A673 (cell line): ENCODE measurements at regions not wholly inside any gene's neighbourhood (a gene's known extent, or its start where the extent isn't known, plus 50 kb on each side); places are given as distances from the start of the nearest gene placed in this dataset.

Source experiments
- EZH2 ChIP-seq: fragments of 200-600 bp; sonication (generic); IDR thresholded peaks from 2 replicates; pipeline ENCODE4 v1.6.1; 2017; ENCODE audit warnings: borderline replicate concordance, low read depth, mild to moderate bottlenecking, mixed read lengths, antibody characterized with exemption, low read length; ENCODE audit not compliant: poor library complexity, severe bottlenecking
- TF ChIP-seq, protein P1 (sequence below): fragments of 300-800, 200-600 bp; sonication (generic); conservative IDR thresholded peaks from 2 replicates; pipeline ENCODE4 v1.5.1; 2017; ENCODE audit warnings: low read depth, mild to moderate bottlenecking, antibody characterized with exemption, low read length, moderate library complexity, mixed read lengths

DNA sequence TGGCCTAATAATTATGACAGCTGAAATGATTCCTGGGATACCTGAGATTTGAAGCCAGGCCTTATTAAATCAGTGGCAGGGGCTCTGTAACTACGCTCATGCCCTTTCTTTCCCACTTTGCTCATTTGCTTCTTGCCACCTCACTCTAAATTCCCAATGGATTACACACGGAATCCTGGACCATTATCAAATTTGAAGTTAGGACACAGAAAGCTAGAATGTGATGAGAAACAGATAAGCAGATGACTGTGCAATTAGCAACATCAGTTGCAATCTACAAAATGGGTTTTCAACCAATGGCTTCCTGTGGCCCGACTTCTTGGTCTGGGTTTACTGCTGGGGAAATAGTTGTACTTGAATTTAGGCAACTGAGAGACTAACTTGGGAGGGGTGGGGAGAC lies 374.3 kb downstream of the INHBA start:
- TF ChIP-seq, protein P1, sequence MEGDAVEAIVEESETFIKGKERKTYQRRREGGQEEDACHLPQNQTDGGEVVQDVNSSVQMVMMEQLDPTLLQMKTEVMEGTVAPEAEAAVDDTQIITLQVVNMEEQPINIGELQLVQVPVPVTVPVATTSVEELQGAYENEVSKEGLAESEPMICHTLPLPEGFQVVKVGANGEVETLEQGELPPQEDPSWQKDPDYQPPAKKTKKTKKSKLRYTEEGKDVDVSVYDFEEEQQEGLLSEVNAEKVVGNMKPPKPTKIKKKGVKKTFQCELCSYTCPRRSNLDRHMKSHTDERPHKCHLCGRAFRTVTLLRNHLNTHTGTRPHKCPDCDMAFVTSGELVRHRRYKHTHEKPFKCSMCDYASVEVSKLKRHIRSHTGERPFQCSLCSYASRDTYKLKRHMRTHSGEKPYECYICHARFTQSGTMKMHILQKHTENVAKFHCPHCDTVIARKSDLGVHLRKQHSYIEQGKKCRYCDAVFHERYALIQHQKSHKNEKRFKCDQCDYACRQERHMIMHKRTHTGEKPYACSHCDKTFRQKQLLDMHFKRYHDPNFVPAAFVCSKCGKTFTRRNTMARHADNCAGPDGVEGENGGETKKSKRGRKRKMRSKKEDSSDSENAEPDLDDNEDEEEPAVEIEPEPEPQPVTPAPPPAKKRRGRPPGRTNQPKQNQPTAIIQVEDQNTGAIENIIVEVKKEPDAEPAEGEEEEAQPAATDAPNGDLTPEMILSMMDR: no peak
- TF ChIP-seq EZH2: no peak
